Mesendoderm (in vitro differentiated cells): ENCODE measurements at regions not wholly inside any gene's neighbourhood (a gene's known extent, or its start where the extent isn't known, plus 50 kb on each side); places are given as distances from the start of the nearest gene placed in this dataset.

Experiments used
- DNase-seq: peaks from one replicate; pipeline ENCODE4 v3.0.0; 2013
- H2AK5ac ChIP-seq: 2 replicates; pipeline ENCODE4 v1.6.1; 2013; ENCODE audit warnings: low read length, inconsistent platforms
- H2BK120ac ChIP-seq: 2 replicates; pipeline ENCODE4 v1.6.1; 2013; ENCODE audit warnings: low read depth, mild to moderate bottlenecking, low read length, moderate library complexity, mixed read lengths
- H2BK15ac ChIP-seq: replicated peaks from 2 replicates; pipeline ENCODE4 v1.6.1; 2013; ENCODE audit warnings: low read depth, mild to moderate bottlenecking, moderate library complexity
- H2BK5ac ChIP-seq: 2 replicates; pipeline ENCODE4 v1.6.1; 2013; ENCODE audit warnings: low read length, inconsistent platforms
- H3K18ac ChIP-seq: 2 replicates; pipeline ENCODE4 v1.6.1; 2013; ENCODE audit warnings: mild to moderate bottlenecking, low read length, mixed read lengths
- H3K23ac ChIP-seq: one replicate; pipeline ENCODE4 v1.6.1; 2013; ENCODE audit warnings: low read length
- H3K27ac ChIP-seq: 2 replicates; pipeline ENCODE4 v1.5.1; 2013; ENCODE audit warnings: low read depth, mild to moderate bottlenecking, inconsistent platforms, low read length, moderate library complexity
- H3K27me3 ChIP-seq: 2 replicates; pipeline ENCODE4 v1.6.1; 2013; ENCODE audit warnings: low read length, control low read depth, mild to moderate bottlenecking, inconsistent platforms; ENCODE audit not compliant: insufficient read depth, poor library complexity
- H3K36me3 ChIP-seq: 2 replicates; pipeline ENCODE4 v1.6.1; 2013; ENCODE audit warnings: low read length, inconsistent platforms; ENCODE audit not compliant: control insufficient read depth, insufficient read depth
- H3K4ac ChIP-seq: one replicate; pipeline ENCODE4 v1.6.1; 2013; ENCODE audit warnings: low read depth, mild to moderate bottlenecking, low read length, moderate library complexity
- H3K4me1 ChIP-seq: 2 replicates; pipeline ENCODE4 v1.6.1; 2013; ENCODE audit warnings: low read depth, low read length, inconsistent platforms; ENCODE audit not compliant: control insufficient read depth
- H3K4me2 ChIP-seq: 2 replicates; pipeline ENCODE4 v1.6.1; 2013; ENCODE audit warnings: low read length
- H3K4me3 ChIP-seq: 2 replicates; pipeline ENCODE4 v1.5.1; 2013; ENCODE audit warnings: mild to moderate bottlenecking, low read length
- H3K56ac ChIP-seq: one replicate; pipeline ENCODE4 v1.6.1; 2013; ENCODE audit warnings: low read length
- H3K79me1 ChIP-seq: 2 replicates; pipeline ENCODE4 v1.6.1; 2013; ENCODE audit warnings: low read length, inconsistent platforms
- H3K79me2 ChIP-seq: 2 replicates; pipeline ENCODE4 v1.6.1; 2013; ENCODE audit warnings: mild to moderate bottlenecking, low read length; ENCODE audit not compliant: control insufficient read depth, insufficient read depth
- H3K9ac ChIP-seq: 2 replicates; pipeline ENCODE4 v1.6.1; 2013; ENCODE audit warnings: low read length, inconsistent platforms
- H4K5ac ChIP-seq: one replicate; pipeline ENCODE4 v1.6.1; 2013; ENCODE audit warnings: low read length
- H4K8ac ChIP-seq: one replicate; pipeline ENCODE4 v1.6.1; 2013; ENCODE audit warnings: low read depth, mild to moderate bottlenecking, control low read depth, low read length, moderate library complexity
- WGBS: extraction: QIAGEN DNeasy Blood & Tissue Kit; methylation state at CpG from one replicate; pipeline ENCODE4 v1.1.7; 2013; ENCODE audit warnings: low lambda C conversion rate, missing lambda C conversion rate; ENCODE audit not compliant: insufficient coverage; ENCODE audit errors: extremely low coverage; 5-methylcytosine and 5-hydroxymethylcytosine counted together

- Histone ChIP-seq H3K23ac (no peak overlapping the region), H3K4me1 (no peaks in the 10 kb centered on the region), H3K56ac (no peak overlapping the region), H3K4ac (no peak overlapping the region), H3K79me1 (no peaks in the 10 kb centered on the region), H3K27me3 (no peaks in the 10 kb centered on the region), H3K9ac (no peak overlapping the region), H3K4me2 (no peak overlapping the region), H3K79me2 (no peaks in the 10 kb centered on the region), H3K18ac (no peak overlapping the region), H4K8ac (no peak overlapping the region), H2BK120ac (no peak overlapping the region), H3K36me3 (no peaks in the 10 kb centered on the region), H2BK5ac (no peak overlapping the region), H3K27ac (no peak overlapping the region), H2BK15ac (no peak overlapping the region), H2AK5ac (no peak overlapping the region), H3K4me3 (no peak overlapping the region), H4K5ac (no peak overlapping the region)
- no CpG with 5 or more reads among the region's 2 CpGs for WGBS
- no peak for DNase-seq
These were observed 1172.8 kb upstream of the TENM4 start for GRCh38 chr11:80613655-80614054.

DNA sequence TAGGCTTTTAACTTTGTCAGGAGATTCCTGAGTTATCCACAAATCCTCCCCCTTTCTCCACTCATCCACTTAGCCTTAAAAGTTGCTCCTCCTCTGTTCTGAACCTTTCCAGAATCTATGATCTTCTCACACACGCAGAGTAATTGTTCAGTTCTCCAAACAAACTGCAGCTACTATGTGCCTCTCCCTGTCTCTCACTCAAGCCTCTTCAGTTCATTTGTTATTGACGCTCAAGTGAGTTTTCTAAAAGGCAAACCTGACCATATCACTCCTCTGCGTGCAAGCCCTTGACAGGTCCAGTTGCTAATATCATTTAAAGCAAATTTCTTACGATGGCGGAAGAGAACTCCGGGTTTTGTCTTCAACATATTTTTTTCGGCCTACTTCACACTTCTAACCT is 1169.7 kb upstream of the TENM4 start:
- Histone ChIP-seq H3K27me3 (no peaks in the 10 kb centered on the region), H3K79me2 (no peaks in the 10 kb centered on the region), H2BK5ac (no peak overlapping the region), H2BK15ac (no peak overlapping the region), H2BK120ac (no peak overlapping the region), H3K23ac (no peak overlapping the region), H2AK5ac (no peak overlapping the region), H3K4ac (no peak overlapping the region), H4K5ac (no peak overlapping the region), H3K79me1 (no peaks in the 10 kb centered on the region), H3K27ac (no peak overlapping the region), H4K8ac (no peak overlapping the region), H3K56ac (no peak overlapping the region), H3K4me2 (no peak overlapping the region), H3K18ac (no peak overlapping the region), H3K36me3 (no peaks in the 10 kb centered on the region), H3K4me1 (no peaks in the 10 kb centered on the region), H3K4me3 (no peak overlapping the region), H3K9ac (no peak overlapping the region)
- no CpG with 5 or more reads among the region's 7 CpGs for WGBS
- DNase-seq: no peak

- no peaks in the 10 kb centered on the region for H3K4me1 ChIP-seq
- no peak for DNase-seq
- H2AK5ac ChIP-seq: no peak overlapping the region
- H3K27me3 ChIP-seq: no peaks in the 10 kb centered on the region
- no peak overlapping the region for H3K18ac ChIP-seq
- no peak overlapping the region for H3K4ac ChIP-seq
- no peak overlapping the region for H3K4me3 ChIP-seq
- H3K36me3 ChIP-seq: no peaks in the 10 kb centered on the region
- H3K9ac ChIP-seq: no peak overlapping the region
- H3K27ac ChIP-seq: no peak overlapping the region
- no peaks in the 10 kb centered on the region for H3K79me2 ChIP-seq
- no peak overlapping the region for H4K8ac ChIP-seq
- H2BK15ac ChIP-seq: no peak overlapping the region
- H3K23ac ChIP-seq: no peak overlapping the region
- no peaks in the 10 kb centered on the region for H3K79me1 ChIP-seq
- no peak overlapping the region for H3K4me2 ChIP-seq
- H4K5ac ChIP-seq: no peak overlapping the region
- H3K56ac ChIP-seq: no peak overlapping the region
- WGBS: no CpG with 5 or more reads among the region's 2 CpGs
- no peak overlapping the region for H2BK120ac ChIP-seq
- H2BK5ac ChIP-seq: no peak overlapping the region
These were observed 1162.6 kb upstream of the TENM4 start for GRCh38 chr11:80603472-80603871.

DNA sequence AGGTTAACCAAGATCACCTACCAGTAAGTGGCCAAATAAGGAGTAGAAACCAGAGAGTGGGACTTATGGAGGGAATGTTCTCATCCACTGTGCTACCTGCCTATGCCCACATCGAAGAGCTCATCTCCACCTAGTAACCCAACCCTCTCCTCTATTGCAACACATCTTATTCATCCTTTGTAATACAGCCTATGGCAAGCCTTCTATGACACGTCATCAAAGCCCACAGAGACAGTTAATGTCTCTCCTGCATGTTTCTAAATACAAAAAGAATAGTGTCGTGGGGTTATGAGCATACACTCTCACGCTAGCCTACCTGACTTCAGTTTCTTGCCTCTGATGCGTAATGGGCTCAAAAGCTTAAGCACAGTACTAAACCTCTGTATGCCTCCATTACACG is 1158.1 kb upstream of the TENM4 start:
- Histone ChIP-seq H3K27me3 (no peaks in the 10 kb centered on the region), H3K9ac (no peak overlapping the region), H3K4me2 (no peak overlapping the region), H3K79me1 (no peaks in the 10 kb centered on the region), H3K23ac (no peak overlapping the region), H3K4ac (no peak overlapping the region), H2BK120ac (no peak overlapping the region), H3K4me3 (no peak overlapping the region), H3K56ac (no peak overlapping the region), H3K4me1 (no peaks in the 10 kb centered on the region), H3K79me2 (no peaks in the 10 kb centered on the region), H2BK5ac (no peak overlapping the region), H3K27ac (no peak overlapping the region), H3K18ac (no peak overlapping the region), H3K36me3 (no peaks in the 10 kb centered on the region), H2AK5ac (no peak overlapping the region), H4K5ac (no peak overlapping the region), H2BK15ac (no peak overlapping the region), H4K8ac (no peak overlapping the region)
- DNase-seq: no peak
- no CpG with 5 or more reads among the region's 6 CpGs for WGBS

DNA sequence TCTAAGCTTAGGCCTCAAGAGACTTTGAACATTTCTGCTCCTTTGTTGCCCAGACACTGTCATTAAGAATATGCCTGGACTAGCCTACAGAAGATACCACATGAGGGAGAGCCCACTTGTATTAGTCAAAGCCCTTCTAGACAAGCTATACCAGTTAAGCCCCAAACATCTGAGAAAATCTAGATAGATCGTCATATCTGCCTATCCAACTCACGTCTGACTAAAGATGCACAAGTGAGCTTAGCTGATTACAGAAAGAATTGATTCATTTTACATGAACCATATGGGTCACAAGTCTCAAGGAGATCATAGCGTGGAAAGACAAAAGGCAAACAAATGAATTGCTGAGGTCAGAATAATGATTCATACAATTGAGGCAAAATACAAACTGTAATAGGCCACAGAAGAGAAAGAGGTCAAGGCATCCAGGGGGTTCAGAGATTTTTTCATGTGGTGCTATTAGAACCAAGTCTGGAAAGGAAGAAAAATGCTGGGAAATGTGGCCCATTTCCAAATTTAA is 1155.5 kb upstream of the TENM4 start:
- no peak overlapping the region for H2BK120ac ChIP-seq
- no peak overlapping the region for H3K23ac ChIP-seq
- H4K5ac ChIP-seq: no peak overlapping the region
- no CpG with 5 or more reads among the region's 3 CpGs for WGBS
- H3K79me1 ChIP-seq: no peaks in the 10 kb centered on the region
- no peaks in the 10 kb centered on the region for H3K79me2 ChIP-seq
- no peak overlapping the region for H3K56ac ChIP-seq
- no peak overlapping the region for H3K4ac ChIP-seq
- no peak overlapping the region for H3K9ac ChIP-seq
- H2AK5ac ChIP-seq: no peak overlapping the region
- H3K27ac ChIP-seq: no peak overlapping the region
- H3K36me3 ChIP-seq: no peaks in the 10 kb centered on the region
- H3K18ac ChIP-seq: no peak overlapping the region
- no peak for DNase-seq
- H2BK15ac ChIP-seq: no peak overlapping the region
- no peak overlapping the region for H3K4me3 ChIP-seq
- no peak overlapping the region for H2BK5ac ChIP-seq
- no peaks in the 10 kb centered on the region for H3K27me3 ChIP-seq
- H3K4me2 ChIP-seq: no peak overlapping the region
- no peak overlapping the region for H4K8ac ChIP-seq
- H3K4me1 ChIP-seq: no peaks in the 10 kb centered on the region

GRCh38 chr11:80595011-80595410 is 1154.2 kb upstream of the TENM4 start:
- Histone ChIP-seq H3K36me3 (no peaks in the 10 kb centered on the region), H3K4me3 (no peak overlapping the region), H3K4me1 (no peaks in the 10 kb centered on the region), H2BK15ac (no peak overlapping the region), H3K23ac (no peak overlapping the region), H3K79me2 (no peaks in the 10 kb centered on the region), H3K4me2 (no peak overlapping the region), H3K4ac (no peak overlapping the region), H3K56ac (no peak overlapping the region), H3K27me3 (no peaks in the 10 kb centered on the region), H2BK120ac (no peak overlapping the region), H4K8ac (no peak overlapping the region), H4K5ac (no peak overlapping the region), H3K27ac (no peak overlapping the region), H3K79me1 (no peaks in the 10 kb centered on the region), H2AK5ac (no peak overlapping the region), H3K18ac (no peak overlapping the region), H2BK5ac (no peak overlapping the region), H3K9ac (no peak overlapping the region)
- no CpG with 5 or more reads among the region's 4 CpGs for WGBS
- DNase-seq: peak; percentile 82
